Ovary (tissue), 7 donors: ENCODE measurements at regions not wholly inside any gene's neighbourhood (a gene's known extent, or its start where the extent isn't known, plus 50 kb on each side); places are given as distances from the start of the nearest gene placed in this dataset.

Experiments used
- DNase-seq, 5 donors: peaks; one replicate each; pipeline ENCODE4 v3.0.0-alpha.2; 2019 to 2020
- H3K27ac ChIP-seq, 2 donors: fragments of 200-600 bp; one replicate each; pipeline versions ENCODE4 v1.5.1 to v1.8.0; 2019 to 2022
- H3K27me3 ChIP-seq: fragments of 200-600 bp; one replicate; pipeline ENCODE4 v1.8.0; 2022
- H3K36me3 ChIP-seq: fragments of 200-600 bp; sonication (generic); one replicate; pipeline ENCODE4 v1.5.1; 2019
- H3K4me1 ChIP-seq: one replicate; pipeline ENCODE4 v1.8.1; 2013; ENCODE audit warnings: mild to moderate bottlenecking, moderate library complexity; ENCODE audit not compliant: insufficient read depth
- H3K4me3 ChIP-seq: fragments of 200-600 bp; sonication (generic); one replicate; pipeline ENCODE4 v1.5.1; 2017
- H3K9me3 ChIP-seq, 2 donors: fragments of 200-600 bp in 1 of 2; sonication (generic) in 1 of 2; one replicate each; pipeline versions ENCODE4 v1.5.1 to v1.8.1; 2013 to 2019; ENCODE audit warnings: mild to moderate bottlenecking in 1 of 2, moderate library complexity in 1 of 2
- CTCF ChIP-seq, 3 donors: fragments of 450-650 bp in 2 of 3; fragments of 200-600 bp in 1 of 3; IDR thresholded peaks; one replicate each; pipeline versions ENCODE4 v1.5.1 to v1.8.0; 2016 to 2022; ENCODE audit warnings: antibody characterized with exemption in 3 of 3, mild to moderate bottlenecking in 1 of 3
- EP300 ChIP-seq: sonication (generic); formaldehyde crosslinking; IDR thresholded peaks from one replicate; pipeline ENCODE4 v1.6.1; 2017; ENCODE audit warnings: antibody characterized with exemption
- POLR2A ChIP-seq: fragments of 450-650 bp; IDR thresholded peaks from one replicate; pipeline ENCODE4 v1.6.1; 2017; ENCODE audit warnings: antibody characterized with exemption, mild to moderate bottlenecking, moderate library complexity
- WGBS, 3 donors: extraction: QIAGEN DNeasy Blood & Tissue Kit in 1 of 3; methylation state at CpG; one replicate each; pipeline versions ENCODE4 v1.1.5 to v1.1.7; 2013 to 2017; 5-methylcytosine and 5-hydroxymethylcytosine counted together
- intact Hi-C, 4 donors: fragments of 100-400 bp; cut with DNase I; formaldehyde crosslinking; loops; one replicate each; pipeline versions ENCODE4 v1.11.0 to v1.15.1; 2022 to 2023
- donor health status: DM: no; HTN: no; CAD: no; lungs with moderate emphysema.
- donor health status: DM: no; HTN: no; CAD: no.
- donor health status: Bipolar disorder and iron deficiency.
- donor health status: DM: no; HTN: no; CAD: no.
- donor health status: DM: yes; HTN: yes; CAD: no.

- WGBS, 3 donors = 91 to 95% (median 91%) methylated on average over 17 of the region's 17 CpGs
- intact Hi-C loops = no loop called here
- Histone ChIP-seq H3K9me3 (no peaks in the 10 kb centered on the region), H3K27me3 (no peaks in the 10 kb centered on the region), H3K36me3 (no peaks in the 10 kb centered on the region), H3K4me1 (no peaks in the 10 kb centered on the region), H3K4me3 (no peak overlapping the region), H3K27ac (no peak overlapping the region)
- DNase-seq = no peak
- TF ChIP-seq POLR2A (no peak), EP300 (no peak), CTCF (IDR thresholded peaks at IDR 0.05) (no peak)
These were observed 273.5 kb upstream of the HDAC4 start for GRCh38 chr2:239674101-239674980.

- H3K27me3 ChIP-seq = no peaks in the 10 kb centered on the region
- no peaks in the 10 kb centered on the region for H3K9me3 ChIP-seq
- no peak for DNase-seq
- 83 to 90% (median 88%) methylated on average over 10 of the region's 10 CpGs for WGBS, 3 donors
- no peak for TF ChIP-seq POLR2A
- TF ChIP-seq EP300 = no peak
- no peak for TF ChIP-seq CTCF (IDR thresholded peaks at IDR 0.05)
- intact Hi-C loops = no loop called here
- H3K36me3 ChIP-seq = no peaks in the 10 kb centered on the region
- H3K4me1 ChIP-seq = no peaks in the 10 kb centered on the region
- H3K4me3 ChIP-seq = no peak overlapping the region
- H3K27ac ChIP-seq = no peak overlapping the region
These were observed 272.8 kb upstream of the HDAC4 start for GRCh38 chr2:239673641-239674040.

GRCh38 chr2:239671916-239672849 lies 271.4 kb upstream of the HDAC4 start:
- Histone ChIP-seq H3K4me3 (no peak overlapping the region), H3K9me3 (no peaks in the 10 kb centered on the region), H3K4me1 (no peaks in the 10 kb centered on the region), H3K36me3 (no peaks in the 10 kb centered on the region), H3K27me3 (no peaks in the 10 kb centered on the region), H3K27ac (no peak overlapping the region)
- WGBS, 3 donors = 86 to 89% (median 87%) methylated on average over 18 of the region's 18 CpGs
- no peak for DNase-seq
- intact Hi-C loops = no loop called here
- TF ChIP-seq POLR2A (no peak), CTCF (IDR thresholded peaks at IDR 0.05) (no peak), EP300 (no peak)

GRCh38 chr2:239671471-239671870 lies 270.7 kb upstream of the HDAC4 start:
- no peaks in the 10 kb centered on the region for H3K4me1 ChIP-seq
- 80 to 88% (median 84%) methylated on average over 10 of the region's 10 CpGs for WGBS, 3 donors
- DNase-seq = no peak

More at GRCh38 chr2:239671471-239671870, 270.7 kb upstream of the HDAC4 start:
- TF ChIP-seq CTCF (IDR thresholded peaks at IDR 0.05) (no peak), EP300 (no peak), POLR2A (no peak)
- Histone ChIP-seq H3K36me3 (no peaks in the 10 kb centered on the region), H3K27me3 (no peaks in the 10 kb centered on the region), H3K27ac (no peak overlapping the region), H3K4me3 (no peak overlapping the region), H3K9me3 (no peaks in the 10 kb centered on the region)
- intact Hi-C loops = no loop called here
